B cell (primary cell): ENCODE measurements at regions not wholly inside any gene's neighbourhood (a gene's known extent, or its start where the extent isn't known, plus 50 kb on each side); places are given as distances from the start of the nearest gene placed in this dataset.

Experiments used
- ATAC-seq: fragments of 200-7000 bp; cut with Tn5 transposase; one replicate; pipeline ENCODE4 v1.10.0; 2021; ENCODE audit warnings: low read depth, mild to moderate bottlenecking, moderate number of reproducible peaks, moderate library complexity
- CTCF ChIA-PET: fragments of 350-600 bp; sonication (Branson Sonifier 250); formaldehyde crosslinking; loops from one replicate; lab custom pipeline; 2021; ENCODE audit warnings: antibody characterized with exemption, inconsistent platforms; lab: Charles Lee
- POLR2A ChIA-PET: fragments of 350-600 bp; sonication (Branson Sonifier 250); formaldehyde crosslinking; loops from one replicate; lab custom pipeline; 2021; ENCODE audit warnings: antibody characterized with exemption; lab: Charles Lee
- DNase-seq: peaks from one replicate; pipeline ENCODE4 v3.0.0; 2013
- H2AFZ ChIP-seq: 2 replicates; pipeline ENCODE4 v1.6.1; 2012; ENCODE audit warnings: mild to moderate bottlenecking, low read depth, low read length; ENCODE audit not compliant: insufficient read depth, poor library complexity, severe bottlenecking
- H3K27ac ChIP-seq, 2 donors: 1 replicate in 1 of 2; 2 replicates in 1 of 2; pipeline ENCODE4 v1.5.1; 2012 to 2013; ENCODE audit warnings: low read length in 2 of 2, mild to moderate bottlenecking in 2 of 2, moderate library complexity in 1 of 2
- H3K27me3 ChIP-seq, 4 experiments: fragments of 200-600 bp in 1 of 4; sonication (generic) in 1 of 4; replicated peaks in 1 of 4; 1 replicate in 2 of 4; 2 replicates in 2 of 4; pipeline versions ENCODE4 v1.6.1 to v1.7.0; 2013 to 2016; ENCODE audit warnings: low read length in 3 of 4, mild to moderate bottlenecking in 2 of 4, mixed read lengths in 1 of 4, moderate library complexity in 1 of 4; ENCODE audit not compliant: insufficient read depth in 4 of 4, control insufficient read depth in 3 of 4; ENCODE audit errors: control extremely low read depth in 1 of 4
- H3K36me3 ChIP-seq, 2 experiments: replicated peaks in 1 of 2; 1 replicate in 1 of 2; 2 replicates in 1 of 2; pipeline versions ENCODE4 v1.6.1 to v1.7.1; 2013; ENCODE audit warnings: low read length in 1 of 2; ENCODE audit not compliant: insufficient read depth in 2 of 2, control insufficient read depth in 1 of 2; ENCODE audit errors: control extremely low read depth in 1 of 2, extremely low read depth in 1 of 2
- H3K4me1 ChIP-seq, 2 donors: fragments of 200-600 bp in 1 of 2; sonication (generic) in 1 of 2; 1 replicate in 1 of 2; 2 replicates in 1 of 2; pipeline versions ENCODE4 v1.5.1 to v1.6.1; 2013 to 2017; ENCODE audit warnings: low read length in 2 of 2; ENCODE audit not compliant: control insufficient read depth in 2 of 2, insufficient read depth in 2 of 2
- H3K4me2 ChIP-seq: replicated peaks from 2 replicates; pipeline ENCODE3; 2012; ENCODE audit warnings: mild to moderate bottlenecking, low read depth, low read length; ENCODE audit not compliant: poor library complexity, severe bottlenecking
- H3K4me3 ChIP-seq, 5 experiments: fragments of 200-600 bp in 1 of 5; sonication (generic) in 1 of 5; 1 replicate in 3 of 5; 2 replicates in 2 of 5; pipeline versions ENCODE4 v1.5.1 to v1.7.0; 2011 to 2016; ENCODE audit warnings: low read length in 4 of 5, mild to moderate bottlenecking in 4 of 5, low read depth in 2 of 5, control low read depth in 1 of 5, moderate library complexity in 1 of 5; ENCODE audit not compliant: insufficient read depth in 1 of 5; ENCODE audit errors: control extremely low read depth in 1 of 5, extremely low read depth in 1 of 5
- H3K79me2 ChIP-seq: fragments of 200-600 bp; sonication (generic); one replicate; pipeline ENCODE4 v1.6.0; 2016; ENCODE audit warnings: low read length; ENCODE audit not compliant: control insufficient read depth, insufficient read depth
- H3K9ac ChIP-seq: fragments of 200-600 bp; sonication (generic); 2 replicates; pipeline ENCODE4 v1.6.1; 2017; ENCODE audit warnings: mild to moderate bottlenecking, low read length, moderate library complexity
- H3K9me3 ChIP-seq, 3 donors: one replicate each; pipeline versions ENCODE4 v1.6.1 to v1.7.1; 2013; ENCODE audit warnings: low read length in 2 of 3; ENCODE audit not compliant: control insufficient read depth in 2 of 3, insufficient read depth in 1 of 3; ENCODE audit errors: control extremely low read depth in 1 of 3
- H4K20me1 ChIP-seq: 2 replicates; pipeline ENCODE4 v1.6.0; 2012; ENCODE audit warnings: mild to moderate bottlenecking, low read length; ENCODE audit not compliant: insufficient read depth, control insufficient read depth, poor library complexity, severe bottlenecking
- H3K27ac Mint-ChIP-seq: one replicate; pipeline ENCODE4 v1.8.0; 2021; ENCODE audit warnings: mixed read lengths
- H3K27me3 Mint-ChIP-seq: one replicate; pipeline ENCODE4 v1.8.0; 2021; ENCODE audit warnings: mixed read lengths
- H3K4me1 Mint-ChIP-seq: one replicate; pipeline ENCODE4 v1.8.0; 2021; ENCODE audit warnings: mixed read lengths
- H3K4me3 Mint-ChIP-seq: one replicate; pipeline ENCODE4 v1.8.0; 2021; ENCODE audit warnings: mixed read lengths
- H3K9me3 Mint-ChIP-seq: one replicate; pipeline ENCODE4 v1.8.0; 2022; ENCODE audit warnings: mixed read lengths; ENCODE audit not compliant: insufficient read depth
- EZH2 ChIP-seq: IDR thresholded peaks from 2 replicates; pipeline ENCODE4 v1.6.1; 2012; ENCODE audit warnings: borderline replicate concordance, low read depth, mild to moderate bottlenecking, moderate library complexity, low read length; ENCODE audit not compliant: insufficient read depth, poor library complexity, severe bottlenecking
- WGBS: methylation state at CpG from one replicate; pipeline ENCODE4 v1.1.5; 2013; ENCODE audit warnings: missing lambda C conversion rate; ENCODE audit not compliant: insufficient coverage; 5-methylcytosine and 5-hydroxymethylcytosine counted together
- intact Hi-C: fragments of 100-400 bp; cut with micrococcal nuclease; formaldehyde crosslinking; loops from one replicate; pipeline ENCODE4 v1.10.0; 2022
- TF ChIP-seq, protein P1 (sequence below): fragments of 200-600 bp; IDR thresholded peaks from one replicate; pipeline ENCODE4 v1.8.0; 2022; ENCODE audit warnings: antibody characterized with exemption, mild to moderate bottlenecking

DNA sequence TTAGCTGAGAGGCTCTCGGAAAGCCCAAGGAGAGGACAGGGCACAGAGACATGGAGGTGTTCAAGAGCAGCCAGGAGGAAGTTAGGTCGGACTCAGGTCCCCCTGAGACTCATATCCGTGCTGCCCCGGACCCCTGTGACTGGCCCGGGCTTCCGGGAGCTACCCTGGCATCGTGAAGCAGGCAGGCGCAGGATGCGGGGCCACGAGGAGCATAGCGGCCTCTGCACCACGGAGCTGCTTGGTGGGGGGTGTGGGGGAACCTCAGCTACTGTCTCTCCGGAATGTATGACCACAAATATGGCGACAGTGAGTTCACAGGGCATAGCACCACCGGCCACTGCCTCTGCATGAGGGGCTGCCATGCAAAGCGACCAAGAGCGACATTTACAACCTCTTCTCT is 112.2 kb upstream of the GUCA2B start:
- Mint-ChIP-seq H3K27me3 (peaks cover 18% of the 10 kb centered on the region), H3K27ac (no peak overlapping the region), H3K4me1 (peaks cover 2% of the 10 kb centered on the region), H3K4me3 (no peak overlapping the region), H3K9me3 (no peaks in the 10 kb centered on the region)
- Histone ChIP-seq H2AFZ (no peak overlapping the region), H4K20me1 (no peaks in the 10 kb centered on the region), H3K27me3 (no peaks in the 10 kb centered on the region), H3K4me1 (peaks cover 4 to 5% of the 10 kb centered on the region in 2 donors), H3K9me3 (no peaks in the 10 kb centered on the region), H3K9ac (no peak overlapping the region), H3K4me3 (no peak overlapping the region), H3K4me2 (no peak overlapping the region), H3K79me2 (no peaks in the 10 kb centered on the region), H3K27ac (no peak overlapping the region), H3K36me3 (no peaks in the 10 kb centered on the region)
- no peak for TF ChIP-seq EZH2
- TF ChIP-seq, protein P1, sequence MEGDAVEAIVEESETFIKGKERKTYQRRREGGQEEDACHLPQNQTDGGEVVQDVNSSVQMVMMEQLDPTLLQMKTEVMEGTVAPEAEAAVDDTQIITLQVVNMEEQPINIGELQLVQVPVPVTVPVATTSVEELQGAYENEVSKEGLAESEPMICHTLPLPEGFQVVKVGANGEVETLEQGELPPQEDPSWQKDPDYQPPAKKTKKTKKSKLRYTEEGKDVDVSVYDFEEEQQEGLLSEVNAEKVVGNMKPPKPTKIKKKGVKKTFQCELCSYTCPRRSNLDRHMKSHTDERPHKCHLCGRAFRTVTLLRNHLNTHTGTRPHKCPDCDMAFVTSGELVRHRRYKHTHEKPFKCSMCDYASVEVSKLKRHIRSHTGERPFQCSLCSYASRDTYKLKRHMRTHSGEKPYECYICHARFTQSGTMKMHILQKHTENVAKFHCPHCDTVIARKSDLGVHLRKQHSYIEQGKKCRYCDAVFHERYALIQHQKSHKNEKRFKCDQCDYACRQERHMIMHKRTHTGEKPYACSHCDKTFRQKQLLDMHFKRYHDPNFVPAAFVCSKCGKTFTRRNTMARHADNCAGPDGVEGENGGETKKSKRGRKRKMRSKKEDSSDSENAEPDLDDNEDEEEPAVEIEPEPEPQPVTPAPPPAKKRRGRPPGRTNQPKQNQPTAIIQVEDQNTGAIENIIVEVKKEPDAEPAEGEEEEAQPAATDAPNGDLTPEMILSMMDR = no peak
- WGBS = 93% methylated on average over 16 of the region's 17 CpGs
- intact Hi-C loops = no loop called here
- ATAC-seq = no peak
- DNase-seq = no peak
- ChIA-PET CTCF (no interaction called here), POLR2A (no interaction called here)

DNA sequence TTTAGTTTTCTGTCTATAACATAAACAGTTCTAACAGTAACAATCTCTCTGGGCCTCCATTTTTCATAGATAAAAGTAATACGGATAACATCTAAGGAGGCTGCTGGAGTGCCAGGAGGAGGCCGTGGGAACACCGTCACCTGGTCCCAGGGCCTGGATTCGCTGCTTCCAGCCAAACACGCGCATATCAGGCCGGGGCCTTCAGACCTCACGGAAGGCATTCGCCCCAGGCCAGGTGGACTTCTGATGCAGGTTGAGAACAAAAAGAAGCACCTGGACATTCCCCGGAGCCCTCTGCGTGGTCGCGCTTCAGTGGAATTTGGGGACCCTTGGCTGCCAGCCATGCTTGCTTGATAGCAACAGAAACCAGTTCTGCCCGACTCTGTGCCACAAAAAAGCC is 113.1 kb upstream of the GUCA2B start:
- no peaks in the 10 kb centered on the region for H3K9me3 Mint-ChIP-seq
- Histone ChIP-seq H3K27ac (no peak overlapping the region), H4K20me1 (no peaks in the 10 kb centered on the region), H3K4me3 (no peak overlapping the region), H3K4me1 (peaks cover 4 to 6% of the 10 kb centered on the region in 2 donors), H3K79me2 (no peaks in the 10 kb centered on the region), H3K27me3 (no peaks in the 10 kb centered on the region), H3K9me3 (no peaks in the 10 kb centered on the region), H3K4me2 (no peak overlapping the region), H2AFZ (no peak overlapping the region), H3K9ac (no peak overlapping the region), H3K36me3 (no peaks in the 10 kb centered on the region)
- no peak for DNase-seq
- H3K27me3 Mint-ChIP-seq = peaks cover 13% of the 10 kb centered on the region
- POLR2A ChIA-PET = no interaction called here
- TF ChIP-seq EZH2 = no peak
- TF ChIP-seq, protein P1 = no peak
- intact Hi-C loops = no loop called here
- no peak overlapping the region for H3K4me3 Mint-ChIP-seq
- CTCF ChIA-PET = no interaction called here
- 95% methylated on average over 13 of the region's 14 CpGs for WGBS
- H3K27ac Mint-ChIP-seq = no peak overlapping the region
- no peak for ATAC-seq
- peaks cover 2% of the 10 kb centered on the region for H3K4me1 Mint-ChIP-seq
